HG02943 (cell line): ENCODE measurements at regions not wholly inside any gene's neighbourhood (a gene's known extent, or its start where the extent isn't known, plus 50 kb on each side); places are given as distances from the start of the nearest gene placed in this dataset.
"Not testable (repeated sequence)": the region's sequence is repeated elsewhere in the genome, so short reads cannot be mapped to it uniquely, and the experiment has no call there.

Experiments used
- ATAC-seq: cut with Tn5 transposase; IDR thresholded peaks from one replicate; pipeline ENCODE4 v1.9.1; 2021; ENCODE audit warnings: mild to moderate bottlenecking, low read depth, moderate library complexity; ENCODE audit not compliant: unreplicated experiment

DNA sequence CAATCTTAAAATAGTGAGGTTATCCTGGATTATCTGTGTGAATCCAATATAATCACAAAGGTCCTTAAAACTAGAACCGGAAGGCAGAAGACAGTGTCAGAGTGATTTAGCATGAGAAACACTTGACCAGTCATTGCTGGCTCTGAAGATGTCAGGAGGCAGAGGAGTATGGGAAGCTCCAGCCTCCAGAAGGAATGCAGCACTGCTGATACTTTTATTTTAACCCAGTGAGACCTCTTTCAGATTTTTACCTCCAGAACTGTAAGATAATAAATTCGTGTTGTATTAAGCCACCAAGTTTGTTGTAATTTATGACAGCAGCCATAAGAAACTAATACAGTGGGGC is 134.4 kb upstream of the ZC3H12C start:
- ATAC-seq, result no peak

DNA sequence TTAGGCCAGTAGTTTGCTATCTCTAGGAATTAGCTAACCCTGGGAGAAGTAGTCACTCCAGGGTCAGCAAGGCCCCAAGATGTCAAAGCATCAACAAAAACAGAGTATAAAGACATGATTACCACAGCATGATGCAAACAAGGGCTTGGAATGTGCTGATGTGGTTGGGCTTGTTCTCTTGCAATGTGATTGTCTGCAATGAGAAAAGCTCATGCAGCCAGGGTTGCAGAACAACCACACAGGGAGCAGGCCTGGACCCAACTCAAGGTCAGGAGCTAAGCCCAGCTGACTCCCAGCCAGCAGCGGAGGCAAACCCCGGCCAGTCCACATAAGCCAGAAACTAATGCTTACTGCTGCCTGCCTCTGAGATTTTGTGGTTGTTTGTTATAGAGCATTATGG is 132.4 kb upstream of the ZC3H12C start:
- ATAC-seq, result no peak

DNA sequence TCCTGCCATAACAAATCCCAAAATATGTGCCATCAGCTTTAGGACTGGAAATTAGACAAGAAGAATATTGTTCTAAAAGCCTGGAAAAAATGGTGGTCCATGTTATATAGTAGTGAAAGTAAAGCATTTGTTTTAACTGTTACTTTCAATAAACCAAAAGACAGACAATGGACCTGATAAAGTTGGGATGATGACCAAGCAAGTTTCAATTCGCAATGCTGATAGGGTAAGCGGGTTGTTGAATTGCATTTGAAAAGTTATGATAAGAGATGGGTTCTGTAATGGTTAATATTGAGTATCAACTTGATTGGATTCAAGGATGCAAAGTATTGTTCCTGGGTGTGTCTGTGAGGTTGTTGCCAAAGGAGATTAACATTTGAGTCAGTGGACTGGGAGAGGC is 131.9 kb upstream of the ZC3H12C start:
- no peak for ATAC-seq

DNA sequence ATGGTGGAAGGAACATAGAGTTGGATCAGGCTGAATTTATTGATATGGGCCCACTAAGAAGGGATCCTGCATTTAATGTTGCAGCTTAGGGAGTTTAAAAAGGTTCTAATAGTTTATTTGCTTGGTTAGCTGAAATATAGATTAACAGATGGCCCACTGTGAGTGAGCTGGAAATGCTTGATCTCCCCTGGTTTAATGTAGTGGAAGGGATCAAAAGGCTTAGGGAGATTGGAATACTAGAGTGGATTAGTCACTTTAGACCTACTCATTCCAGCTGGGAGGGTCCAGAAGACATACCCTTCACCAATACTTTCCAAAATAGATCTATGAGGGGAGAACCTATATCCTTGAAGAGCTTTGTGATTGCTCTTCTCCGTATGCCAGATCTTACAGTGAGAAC is 130.1 kb upstream of the ZC3H12C start:
- no peak for ATAC-seq

DNA sequence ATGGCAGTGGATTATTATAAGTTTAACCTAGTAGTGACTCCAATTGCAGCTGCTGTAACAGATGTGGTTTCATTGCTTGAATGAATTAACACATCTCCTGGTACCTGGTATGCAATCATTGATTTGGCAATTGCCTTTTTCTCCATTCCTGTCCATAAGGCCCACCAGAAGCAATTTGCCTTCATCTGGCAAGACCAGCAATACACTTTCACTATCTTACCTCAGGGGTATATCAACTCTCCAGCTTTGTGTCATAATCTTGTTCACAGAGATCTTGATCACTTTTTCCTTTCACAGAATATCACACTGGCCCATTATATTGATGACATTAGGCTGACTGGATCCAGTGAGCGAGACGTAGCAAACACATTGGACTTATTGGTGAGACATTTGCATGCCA is 128.7 kb upstream of the ZC3H12C start:
- no peak for ATAC-seq

DNA sequence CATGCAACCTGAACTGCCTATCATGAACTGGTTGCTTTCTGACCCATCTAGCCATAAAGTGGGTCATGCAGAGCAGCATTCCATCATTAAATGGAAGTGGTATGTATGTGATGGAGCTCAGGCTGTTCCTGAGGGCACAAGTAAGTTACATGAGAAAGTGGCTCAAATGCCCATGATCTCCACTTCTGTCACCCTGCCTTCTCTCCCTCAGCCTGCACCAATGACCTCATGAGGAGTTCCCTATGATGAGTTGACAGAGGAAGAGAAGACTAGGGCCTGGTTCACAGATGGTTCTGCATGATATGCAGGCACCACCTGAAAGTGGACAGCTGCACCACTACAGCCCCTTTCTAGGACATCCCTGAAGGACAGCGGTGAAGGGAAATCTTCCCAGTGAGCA is 127.7 kb upstream of the ZC3H12C start:
- not testable (repeated sequence) for ATAC-seq

DNA sequence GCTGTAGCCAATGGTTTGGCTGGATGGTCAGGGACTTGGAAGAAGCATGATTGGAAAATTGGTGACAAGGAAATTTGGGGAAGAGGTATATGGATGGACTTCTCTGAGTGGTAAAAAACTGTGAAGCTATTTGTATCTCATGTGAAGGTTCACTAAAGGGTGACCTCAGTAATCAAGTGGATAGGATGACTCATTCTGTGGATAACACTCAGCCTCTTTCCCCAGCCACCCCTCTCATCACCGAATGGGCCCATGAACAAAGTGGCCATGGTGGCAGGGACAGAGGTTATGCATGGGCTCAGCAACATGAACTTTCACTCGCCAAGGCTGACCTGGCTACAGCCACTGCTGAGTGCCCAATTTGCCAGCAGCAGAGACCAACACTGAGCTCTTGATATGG is 127.3 kb upstream of the ZC3H12C start:
- not testable (repeated sequence) for ATAC-seq

DNA sequence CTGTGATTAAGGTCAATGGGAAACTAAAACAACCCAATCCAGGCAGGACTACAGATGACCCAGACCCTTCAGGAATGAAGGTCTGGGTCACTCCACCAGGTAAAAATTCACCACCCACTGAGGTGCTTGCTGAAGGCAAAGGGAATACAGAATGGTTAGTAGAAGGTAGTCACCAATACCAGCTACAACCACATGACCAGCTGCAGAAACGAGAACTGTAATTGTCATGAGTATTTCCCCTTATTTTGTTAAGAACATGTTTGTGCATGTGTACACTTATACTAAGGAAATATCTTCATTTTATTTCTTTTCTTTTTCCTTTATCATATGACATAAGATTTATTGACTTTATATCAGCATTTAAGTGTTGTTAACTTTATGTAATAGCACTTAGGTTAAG is 126.1 kb upstream of the ZC3H12C start:
- ATAC-seq, result not testable (repeated sequence)

DNA sequence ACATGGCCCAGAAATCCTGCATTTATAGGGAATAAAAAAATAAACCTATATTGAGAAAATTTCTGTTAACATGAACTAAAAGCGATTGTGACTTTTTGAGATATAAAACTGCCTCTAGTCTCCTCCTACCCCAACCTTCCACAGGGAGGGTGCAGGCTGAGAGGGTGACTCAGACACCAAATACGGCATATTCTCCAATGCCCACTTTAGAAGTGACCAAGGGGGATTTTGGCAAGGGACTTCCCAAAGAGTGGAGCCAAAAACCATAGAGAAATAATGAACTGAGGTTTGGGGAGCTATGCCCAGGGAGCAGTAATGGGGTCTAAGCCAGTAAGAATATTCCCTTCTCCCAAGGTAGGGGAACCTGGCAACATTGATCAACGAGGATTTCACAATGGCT is 124.9 kb upstream of the ZC3H12C start:
- ATAC-seq, result no peak

DNA sequence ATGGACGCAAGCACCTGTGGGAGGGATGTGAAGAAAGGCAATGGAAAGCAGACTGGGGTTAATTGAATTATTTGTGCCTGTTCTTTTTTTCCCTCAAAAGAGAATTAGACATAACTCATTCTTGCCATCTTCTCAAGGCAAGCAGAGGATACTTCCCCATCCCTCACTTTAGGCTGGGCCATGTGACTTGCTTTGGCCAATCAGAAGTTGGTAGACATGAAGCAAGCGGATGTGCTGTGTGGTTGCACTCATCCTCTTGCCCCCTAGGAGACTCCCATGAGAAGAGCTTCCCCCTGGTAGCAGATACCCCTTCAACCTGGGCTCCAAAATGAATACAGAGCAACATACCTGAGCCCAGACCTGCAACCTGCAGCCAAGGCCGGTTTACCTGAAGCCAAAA is 124.4 kb upstream of the ZC3H12C start:
- ATAC-seq, result no peak

DNA sequence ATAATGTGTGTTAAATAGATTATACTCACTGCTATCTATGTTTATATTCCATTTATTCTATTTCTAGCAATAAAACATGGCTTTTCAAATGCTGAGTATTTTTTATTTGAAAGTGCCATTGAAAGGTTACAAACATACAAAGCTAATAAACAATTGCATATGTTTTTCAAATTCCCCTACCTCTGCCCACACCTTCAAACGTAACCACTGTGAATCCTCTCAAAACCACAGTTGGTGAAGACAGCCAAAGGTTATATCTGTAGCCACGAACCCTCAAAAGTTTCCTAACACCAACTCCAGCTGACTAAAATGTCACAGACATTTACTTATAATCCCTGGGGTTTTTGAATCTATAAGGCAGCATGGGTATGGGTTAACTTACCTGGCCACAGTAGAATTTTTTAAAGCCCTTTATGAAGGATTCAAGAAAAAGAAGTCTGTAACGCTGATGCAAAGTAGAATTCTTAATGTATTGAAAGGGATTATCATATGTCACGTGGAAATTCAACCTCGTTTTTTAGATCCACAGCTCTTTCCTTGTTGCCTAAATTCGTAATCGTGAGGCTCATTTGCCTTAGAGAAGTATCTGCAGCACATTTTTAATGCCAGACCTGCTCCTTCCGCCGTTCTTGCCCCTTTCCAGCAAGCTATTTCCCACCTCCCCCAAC is 122.5 kb upstream of the ZC3H12C start:
- ATAC-seq, result peak; percentile 60

DNA sequence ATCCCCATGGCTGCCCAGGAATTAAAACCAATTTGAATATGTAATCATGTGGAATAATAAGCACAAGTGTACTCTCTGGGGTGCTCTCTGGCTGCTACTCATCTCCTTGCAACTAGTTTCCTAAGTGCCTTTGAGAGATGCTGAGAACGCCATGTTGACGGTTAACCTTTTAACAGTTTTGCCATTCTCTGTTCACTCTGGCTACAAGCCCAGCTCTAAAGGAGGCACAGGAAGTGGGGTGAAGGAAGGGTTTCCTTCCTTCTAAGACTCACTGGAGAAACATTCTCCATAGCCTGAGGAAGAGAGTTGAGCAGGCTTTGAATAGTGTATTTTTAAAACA is 122.0 kb upstream of the ZC3H12C start:
- no peak for ATAC-seq

DNA sequence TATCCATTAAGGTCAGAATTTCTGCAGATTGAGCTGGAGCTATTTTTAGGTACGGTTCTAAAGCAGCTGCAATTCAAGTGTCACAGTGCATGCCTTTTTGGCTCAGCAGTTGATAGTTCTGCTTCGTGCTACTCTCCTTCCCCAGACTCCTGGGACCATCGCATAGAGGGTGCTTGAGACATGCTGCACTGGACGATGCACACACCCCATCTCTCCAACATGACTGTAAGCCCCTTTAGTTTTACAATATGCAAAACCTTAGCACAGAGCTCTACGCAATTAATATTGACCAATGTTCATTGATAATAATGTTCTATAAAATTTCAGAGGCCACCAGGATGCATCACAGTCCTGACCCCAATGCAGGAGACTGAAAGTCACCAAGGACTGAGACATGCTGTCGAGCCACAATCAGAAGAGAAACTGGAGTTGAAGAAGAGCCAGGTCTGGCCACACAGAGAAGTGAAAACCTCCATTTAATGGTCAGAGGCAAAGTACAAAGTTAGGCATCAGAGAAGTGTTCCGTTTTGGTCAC is 120.9 kb upstream of the ZC3H12C start:
- peak; percentile 64 for ATAC-seq

DNA sequence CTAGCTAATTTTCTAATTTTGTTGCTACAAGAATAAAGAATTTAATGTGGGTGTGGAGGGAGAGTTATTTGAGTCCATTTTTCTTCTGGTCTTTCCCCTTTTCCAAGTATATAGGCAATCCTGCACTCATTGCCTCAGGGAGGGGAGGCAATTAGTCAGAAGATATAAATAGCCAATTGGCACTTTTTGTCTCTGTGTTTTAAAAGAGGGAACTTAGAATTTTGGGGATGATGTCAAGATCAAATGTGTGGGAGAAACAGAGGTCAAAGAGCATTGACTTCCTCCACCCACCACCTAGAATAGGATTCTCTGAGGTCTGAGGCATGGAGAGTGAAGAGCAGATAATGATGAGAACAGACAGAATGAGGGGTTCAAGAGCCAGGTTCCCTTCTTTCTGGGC is 120.3 kb upstream of the ZC3H12C start:
- no peak for ATAC-seq

DNA sequence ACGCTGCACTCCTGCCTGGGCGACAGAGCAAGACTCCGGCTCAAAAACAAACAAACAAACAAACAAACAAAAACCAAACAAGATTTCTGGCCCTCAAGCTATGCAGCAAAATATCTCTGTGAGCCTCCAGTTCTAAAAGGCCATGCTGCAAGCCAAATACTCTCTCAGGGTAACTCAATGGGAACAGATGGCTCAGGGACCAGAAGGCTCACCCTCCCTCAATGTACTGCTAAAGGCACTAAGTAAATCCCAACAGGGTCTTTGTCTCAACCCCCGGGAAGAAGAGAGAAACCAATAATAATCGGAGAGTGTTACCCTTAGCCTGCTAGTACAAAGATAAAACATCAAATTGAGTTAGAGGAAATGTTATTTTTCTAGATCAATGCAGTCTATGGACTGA is 119.7 kb upstream of the ZC3H12C start:
- no peak for ATAC-seq

DNA sequence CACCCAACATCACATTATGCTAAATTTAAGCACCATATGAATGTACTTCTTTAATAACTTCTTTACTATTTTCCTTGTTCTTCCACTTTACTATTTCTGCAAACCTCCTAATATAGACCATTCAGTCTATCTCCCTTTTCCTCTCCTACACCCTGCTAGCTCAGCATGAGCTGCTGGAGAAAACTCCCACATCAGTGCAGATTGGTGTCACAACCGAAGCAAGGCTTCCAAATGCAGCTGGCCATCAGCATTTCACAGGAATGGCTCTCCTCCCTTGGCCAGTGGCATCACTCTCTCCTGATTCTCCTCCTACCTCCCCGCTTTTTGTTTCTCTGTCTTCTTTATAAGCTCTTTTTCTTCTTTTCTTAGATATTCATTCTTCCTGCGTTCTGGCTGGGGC is 118.7 kb upstream of the ZC3H12C start:
- ATAC-seq, result no peak

DNA sequence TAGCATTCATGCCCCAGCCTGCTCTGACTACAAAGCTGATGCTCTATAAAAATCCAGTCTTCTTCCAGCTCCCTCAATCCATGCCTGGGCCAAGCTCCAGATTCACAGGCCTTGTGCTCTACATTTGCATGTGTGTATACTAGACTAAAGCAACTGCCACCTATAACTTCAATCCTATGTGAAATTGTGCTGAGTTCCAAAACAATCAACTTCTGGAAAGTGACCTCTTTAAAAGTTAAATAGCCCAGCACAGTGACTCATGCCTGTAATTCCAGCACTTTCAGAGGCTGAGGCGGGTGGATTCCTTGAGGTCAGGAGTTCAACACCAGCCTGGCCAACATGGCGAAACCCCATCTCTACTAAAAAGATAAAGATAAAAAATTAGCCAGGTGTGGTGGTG is 114.3 kb upstream of the ZC3H12C start:
- ATAC-seq, result no peak

DNA sequence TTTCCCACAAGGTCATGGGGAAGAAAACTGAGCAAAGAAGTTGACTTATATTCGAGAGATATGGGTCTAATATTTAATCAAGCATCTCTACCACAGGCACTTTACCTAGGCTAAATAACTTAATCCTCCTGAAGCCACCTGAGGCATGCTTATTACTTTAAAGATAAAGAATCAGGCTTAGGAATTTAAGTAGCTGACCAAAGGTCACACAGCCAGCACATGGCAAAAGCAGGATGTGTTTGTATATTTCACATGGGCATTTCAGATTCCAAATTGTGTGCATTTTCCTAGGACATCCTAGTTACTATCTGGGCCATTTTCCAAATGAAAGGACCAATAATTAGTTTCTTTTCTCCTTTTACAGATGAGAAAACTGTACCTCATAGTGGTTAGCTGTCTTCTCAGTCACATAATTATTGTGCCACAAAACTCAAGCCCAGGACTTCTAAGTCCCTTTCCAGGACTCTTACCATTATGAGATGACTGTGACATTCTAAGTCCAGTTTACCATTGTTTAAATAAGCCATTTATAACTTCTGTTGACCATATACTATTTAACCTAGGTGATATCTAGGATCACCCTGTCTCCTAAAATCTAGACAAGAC is 112.1 kb upstream of the ZC3H12C start:
- no peak for ATAC-seq

DNA sequence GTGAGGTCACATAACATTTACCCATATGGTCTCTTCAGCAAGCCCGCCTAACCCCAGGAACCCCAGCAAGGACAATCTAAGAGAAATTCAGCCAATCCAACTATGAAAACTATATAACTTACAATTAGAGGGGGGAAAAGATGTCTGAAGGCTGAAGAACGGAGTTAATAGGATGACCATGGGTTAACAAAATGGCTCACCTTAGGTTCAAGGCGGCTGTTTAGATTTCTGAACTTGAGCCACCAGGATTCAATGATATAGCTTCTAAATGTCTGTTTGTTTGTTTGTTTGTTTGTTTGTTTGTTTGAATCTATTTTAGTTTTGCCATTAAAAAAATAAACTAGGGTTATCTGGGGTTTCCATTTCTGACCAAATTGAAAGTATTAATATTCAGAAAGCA is 109.8 kb upstream of the ZC3H12C start:
- no peak for ATAC-seq

DNA sequence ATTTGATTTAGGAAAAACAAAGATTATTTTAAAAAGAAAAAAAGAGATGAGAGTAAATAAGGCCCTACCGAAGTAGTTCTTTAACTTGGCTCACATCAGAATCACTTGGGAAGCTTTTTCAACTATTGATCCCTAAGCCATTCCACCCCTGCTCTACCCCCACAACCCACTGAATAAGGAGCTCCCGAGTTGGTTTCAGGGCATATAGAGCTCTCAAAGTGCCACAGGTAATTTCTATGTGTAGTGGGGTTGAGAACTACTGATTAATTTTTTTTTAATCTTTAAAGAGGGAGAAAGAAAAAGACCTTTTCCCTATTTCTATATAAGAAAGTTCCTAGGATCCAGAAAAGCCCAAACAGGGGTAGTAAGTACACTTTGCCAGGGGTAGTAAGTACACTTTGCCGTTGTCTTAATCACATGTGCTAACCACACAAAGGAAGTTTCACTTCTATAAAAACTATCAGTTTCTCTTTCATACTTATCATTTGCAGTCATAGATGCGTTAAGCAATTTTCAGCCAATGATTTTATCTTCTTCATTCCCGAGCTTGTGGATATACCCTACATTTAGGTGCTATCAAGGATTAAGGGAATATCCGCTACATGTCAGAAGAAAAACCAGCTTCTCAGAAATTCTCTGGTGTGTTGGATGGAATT is 108.4 kb upstream of the ZC3H12C start:
- ATAC-seq, result peak; percentile 95

DNA sequence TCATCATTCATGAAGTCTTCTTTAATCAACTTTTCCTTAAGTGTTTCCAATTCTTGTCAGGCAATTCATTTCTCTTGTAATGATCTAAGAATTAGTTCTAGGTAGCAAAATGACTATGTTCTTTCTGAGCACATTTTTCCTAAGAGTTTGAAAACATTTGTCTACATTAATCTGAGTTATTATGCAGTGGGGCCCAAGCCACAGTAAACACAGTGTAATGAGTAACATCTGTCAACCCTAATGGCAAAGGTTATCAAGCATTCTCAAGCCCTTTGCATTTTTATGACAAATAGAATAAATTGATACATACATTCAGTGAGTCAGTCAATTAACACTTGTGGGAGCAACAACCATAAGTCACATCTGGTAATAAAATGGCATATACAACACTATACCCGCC is 106.7 kb upstream of the ZC3H12C start:
- ATAC-seq, result no peak

DNA sequence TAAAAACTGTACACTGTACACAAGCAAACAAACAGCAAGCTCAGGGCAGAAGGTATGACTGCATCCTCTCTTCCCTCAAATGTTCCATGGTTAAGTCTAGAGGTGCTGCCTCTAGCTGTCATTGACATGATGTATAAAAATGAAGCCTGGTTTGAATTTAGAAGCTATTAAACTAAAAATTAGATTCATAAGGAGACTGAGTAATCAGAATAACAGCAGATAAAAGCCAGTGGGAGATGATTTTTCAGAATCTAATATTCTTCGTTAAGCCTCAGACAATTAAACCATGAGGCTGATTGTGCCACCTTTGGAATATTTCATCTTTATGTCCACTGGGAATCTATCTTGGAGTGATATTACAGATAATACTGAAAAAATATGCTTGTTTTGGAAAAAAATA is 101.4 kb upstream of the ZC3H12C start:
- no peak for ATAC-seq
